GM12878 (cell line): ENCODE measurements at regions not wholly inside any gene's neighbourhood (a gene's known extent, or its start where the extent isn't known, plus 50 kb on each side); places are given as distances from the start of the nearest gene placed in this dataset.

Source experiments
- ATF7 ChIP-seq: fragments of 450-650 bp; IDR thresholded peaks from 2 replicates; pipeline ENCODE4 v1.6.1; 2016; ENCODE audit warnings: low read depth, mild to moderate bottlenecking
- CEBPZ ChIP-seq: fragments of 150-350 bp; IDR thresholded peaks from 2 replicates; pipeline ENCODE4 v1.6.1; 2016; ENCODE audit warnings: low read depth, low read length
- CHD2 ChIP-seq: IDR thresholded peaks from 2 replicates; pipeline ENCODE4 v1.6.1; 2011; ENCODE audit warnings: low read depth, low read length, improper control_type of control experiment, borderline replicate concordance
- IRF3 ChIP-seq: fragments of 450-650 bp; IDR thresholded peaks from 2 replicates; pipeline ENCODE4 v1.6.1; 2014; ENCODE audit warnings: mild to moderate bottlenecking
- IRF4 ChIP-seq: IDR thresholded peaks from 2 replicates; pipeline ENCODE4 v1.6.1; 2011; ENCODE audit warnings: low read depth, low read length
- KLF5 ChIP-seq: fragments of 450-650 bp; IDR thresholded peaks from 2 replicates; pipeline ENCODE4 v1.6.1; 2014; ENCODE audit warnings: mild to moderate bottlenecking; ENCODE audit not compliant: partially characterized antibody
- MTA3 ChIP-seq: IDR thresholded peaks from 2 replicates; pipeline ENCODE4 v1.6.1; 2012; ENCODE audit warnings: low read length, inconsistent platforms, borderline replicate concordance
- NFYA ChIP-seq: IDR thresholded peaks from 2 replicates; pipeline ENCODE4 v1.6.1; 2011; ENCODE audit warnings: low read depth, mild to moderate bottlenecking, low read length, improper control_type of control experiment, borderline replicate concordance
- RAD51 ChIP-seq: fragments of 450-650 bp; IDR thresholded peaks from 2 replicates; pipeline ENCODE4 v1.6.1; 2016; ENCODE audit warnings: moderate library complexity, mild to moderate bottlenecking, inconsistent platforms
- YBX1 ChIP-seq: fragments of 450-650 bp; IDR thresholded peaks from 2 replicates; pipeline ENCODE4 v1.6.1; 2016; ENCODE audit warnings: antibody characterized with exemption

GRCh38 chr1:234961456-234962339 lies 166.9 kb downstream of the TOMM20 start (continued):
- no peak for TF ChIP-seq KLF5
- no peak for TF ChIP-seq RAD51
- no peak for TF ChIP-seq IRF4
- TF ChIP-seq NFYA = no peak
- TF ChIP-seq MTA3 = no peak
- peak; percentile 36 for TF ChIP-seq ATF7
- TF ChIP-seq CHD2 = no peak
- TF ChIP-seq YBX1 = no peak
- no peak for TF ChIP-seq IRF3
- no peak for TF ChIP-seq CEBPZ
